OCI-LY7 (cell line): ENCODE measurements at regions not wholly inside any gene's neighbourhood (a gene's known extent, or its start where the extent isn't known, plus 50 kb on each side); places are given as distances from the start of the nearest gene placed in this dataset.

ENCODE experiments used
- CTCF ChIP-seq: fragments of 200-600 bp; sonication (generic); conservative IDR thresholded peaks from 2 replicates; pipeline ENCODE4 v1.5.1; 2014; ENCODE audit warnings: mild to moderate bottlenecking, antibody characterized with exemption, low read length, moderate library complexity, mixed read lengths
- EZH2phosphoT487 ChIP-seq: fragments of 200-600 bp; sonication (generic); IDR thresholded peaks from 2 replicates; pipeline ENCODE4 v1.6.1; 2018; ENCODE audit warnings: low read depth, borderline replicate concordance, mild to moderate bottlenecking, mixed run types, antibody characterized with exemption, low read length, moderate library complexity, mixed read lengths

- TF ChIP-seq CTCF = no peak
- no peak for TF ChIP-seq EZH2phosphoT487
These were observed 64.4 kb upstream of the SLC7A3 start for GRCh38 chrX:70995338-70995737.
